K562 (cell line): ENCODE measurements at regions not wholly inside any gene's neighbourhood (a gene's known extent, or its start where the extent isn't known, plus 50 kb on each side); places are given as distances from the start of the nearest gene placed in this dataset.

Experiments used
- ATF4 ChIP-seq: fragments of 450-650 bp; formaldehyde crosslinking; IDR thresholded peaks from 2 replicates; pipeline ENCODE4 v1.4.0; 2022; ENCODE audit warnings: mild to moderate bottlenecking, moderate library complexity
- CTCF ChIP-seq, 3 experiments: IDR thresholded peaks in 2 of 3; conservative IDR thresholded peaks in 1 of 3; 2 replicates each; pipeline ENCODE4 v1.5.1; 2011 to 2012; ENCODE audit warnings: low read length in 3 of 3, mild to moderate bottlenecking in 3 of 3, control low read depth in 2 of 3, improper control_type of control experiment in 1 of 3, inconsistent platforms in 1 of 3, low read depth in 1 of 3, mixed read lengths in 1 of 3, moderate library complexity in 1 of 3; ENCODE audit not compliant: insufficient read depth in 2 of 3
- ELF4 ChIP-seq: fragments of 450-650 bp; formaldehyde crosslinking; IDR thresholded peaks from 2 replicates; pipeline ENCODE4 v1.4.0; 2022; ENCODE audit warnings: missing genetic modification characterization
- EZH2 ChIP-seq: IDR thresholded peaks from 2 replicates; pipeline ENCODE4 v1.6.1; 2012; ENCODE audit warnings: low read depth, mild to moderate bottlenecking, inconsistent platforms, low read length, borderline replicate concordance
- HBP1 ChIP-seq: fragments of 450-650 bp; formaldehyde crosslinking; IDR thresholded peaks from 2 replicates; pipeline ENCODE4 v1.4.0; 2022; ENCODE audit warnings: missing genetic modification characterization
- KDM4B ChIP-seq, 2 experiments: fragments of 450-650 bp in 1 of 2; sonication (generic) in 1 of 2; IDR thresholded peaks; 2 replicates each; pipeline ENCODE4 v1.6.1; 2016 to 2017; ENCODE audit warnings: borderline replicate concordance in 2 of 2, antibody characterized with exemption in 1 of 2, low read depth in 1 of 2, mild to moderate bottlenecking in 1 of 2
- KLF16 ChIP-seq: IDR thresholded peaks from 2 replicates; pipeline ENCODE4 v1.6.1; 2016; ENCODE audit warnings: antibody characterized with exemption
- MGA ChIP-seq: fragments of 450-650 bp; IDR thresholded peaks from 2 replicates; pipeline ENCODE4 v1.6.1; 2016; ENCODE audit warnings: mild to moderate bottlenecking, moderate library complexity
- PATZ1 ChIP-seq: fragments of 250-450 bp; sonication (Bioruptor Pico); IDR thresholded peaks from 2 replicates; pipeline ENCODE4 v1.5.0; 2020; ENCODE audit warnings: mild to moderate bottlenecking, borderline replicate concordance
- POLR2A ChIP-seq: fragments of 450-650 bp; conservative IDR thresholded peaks from 2 replicates; pipeline ENCODE4 v1.6.1; 2016
- RCOR1 ChIP-seq, 2 experiments: IDR thresholded peaks; 2 replicates each; pipeline ENCODE4 v1.6.1; 2012; ENCODE audit warnings: low read depth in 2 of 2, low read length in 2 of 2, borderline replicate concordance in 1 of 2, improper control_type of control experiment in 1 of 2
- USF1 ChIP-seq: sonication (generic); formaldehyde crosslinking; IDR thresholded peaks from 2 replicates; pipeline ENCODE4 v1.9.0; 2022; ENCODE audit warnings: mild to moderate bottlenecking, missing genetic modification reagents
- USF2 ChIP-seq: sonication (generic); formaldehyde crosslinking; IDR thresholded peaks from 2 replicates; pipeline ENCODE4 v1.5.0; 2020; ENCODE audit warnings: missing genetic modification reagents
- ZBTB1 ChIP-seq: sonication (generic); formaldehyde crosslinking; IDR thresholded peaks from 2 replicates; pipeline ENCODE4 v1.8.1; 2023; ENCODE audit warnings: missing genetic modification reagents, low read depth, mild to moderate bottlenecking, borderline replicate concordance

GRCh38 chr12:127896661-127897060 is 370.3 kb upstream of the TMEM132C start:
- TF ChIP-seq ZBTB1 (CRISPR knock-in tag) (no peak), RCOR1 (IDR thresholded peaks at IDR 0.05; ENCODE audit: borderline replicate concordance in 1 of 2, low read depth in 2 of 2, low read length in 2 of 2) (no peak), EZH2 (no peak), HBP1 (CRISPR knock-in tag) (no peak), MGA (no peak), PATZ1 (CRISPR knock-in tag) (no peak), USF1 (no peak), ELF4 (CRISPR knock-in tag) (no peak), ATF4 (no peak), KLF16 (no peak), POLR2A (no peak), CTCF (IDR thresholded peaks at IDR 0.05 in 2 of 3, conservative IDR thresholded peaks at IDR 0.05 in 1 of 3; ENCODE audit: insufficient read depth in 2 of 3, low read depth in 1 of 3, low read length in 3 of 3) (no peak), USF2 (no peak), KDM4B (IDR thresholded peaks at IDR 0.05; ENCODE audit: borderline replicate concordance in 2 of 2, low read depth in 1 of 2) (no peak)
